Posterior vena cava (tissue), 2 donors: ENCODE measurements at regions not wholly inside any gene's neighbourhood (a gene's known extent, or its start where the extent isn't known, plus 50 kb on each side); places are given as distances from the start of the nearest gene placed in this dataset.
"Not testable (repeated sequence)": the region's sequence is repeated elsewhere in the genome, so short reads cannot be mapped to it uniquely, and the experiment has no call there.

Experiments
- DNase-seq: peaks from one replicate; pipeline ENCODE4 v3.0.0-alpha.2; 2020; ENCODE audit warnings: low spot score
- intact Hi-C, 2 donors: fragments of 100-400 bp; cut with DNase I; formaldehyde crosslinking; loops; one replicate each; pipeline versions ENCODE4 v1.14.1 to v1.14.2; 2022 to 2023
- donor health status: DM: yes; HTN: yes; CAD: no.
- donor health status: DM: yes; HTN: yes; CAD: no.

DNA sequence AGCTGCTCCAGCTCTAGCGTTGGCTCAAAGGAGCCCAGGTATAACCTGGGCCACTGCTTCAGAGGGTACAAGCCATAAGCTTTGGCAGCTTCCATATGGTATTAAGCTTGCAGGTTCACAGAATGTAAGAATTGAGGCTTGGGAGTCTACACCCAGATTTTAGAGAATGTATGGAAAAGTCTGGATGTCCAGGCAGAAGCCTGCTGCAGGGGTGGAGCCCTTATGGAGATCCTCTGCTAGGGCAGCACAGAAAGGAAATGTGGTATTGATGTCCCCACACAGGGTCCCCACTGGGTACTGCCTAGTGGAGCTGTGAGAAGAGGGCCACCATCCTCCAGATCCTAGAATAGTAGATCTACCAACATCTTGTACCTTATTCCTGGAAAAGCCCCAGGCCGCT, 626.9 kb downstream of the MAT2B start:
- intact Hi-C loops: no loop called here

DNA sequence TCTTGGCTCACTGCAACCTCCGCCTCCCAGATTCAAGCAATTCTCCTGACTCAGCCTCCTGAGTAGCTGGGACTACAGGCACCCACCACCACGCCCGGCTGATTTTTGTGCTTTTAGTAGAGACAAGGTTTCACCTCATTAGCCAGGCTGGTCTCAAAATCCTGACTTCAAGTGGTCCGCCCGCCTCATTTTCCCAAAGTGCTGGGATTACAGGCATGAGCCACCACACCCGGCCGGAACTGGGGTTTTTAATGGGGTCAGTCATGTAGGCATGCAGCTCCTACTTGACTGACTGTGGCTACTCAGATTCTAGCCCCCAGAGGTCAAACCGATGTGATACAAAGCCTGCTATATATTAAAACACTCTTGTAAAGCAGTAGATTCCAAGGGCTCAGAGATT, 631.7 kb downstream of the MAT2B start:
- intact Hi-C loops: no loop called here
- no peak for DNase-seq

More for the DNA sequence above, 626.9 kb downstream of the MAT2B start:
- no peak for DNase-seq

DNA sequence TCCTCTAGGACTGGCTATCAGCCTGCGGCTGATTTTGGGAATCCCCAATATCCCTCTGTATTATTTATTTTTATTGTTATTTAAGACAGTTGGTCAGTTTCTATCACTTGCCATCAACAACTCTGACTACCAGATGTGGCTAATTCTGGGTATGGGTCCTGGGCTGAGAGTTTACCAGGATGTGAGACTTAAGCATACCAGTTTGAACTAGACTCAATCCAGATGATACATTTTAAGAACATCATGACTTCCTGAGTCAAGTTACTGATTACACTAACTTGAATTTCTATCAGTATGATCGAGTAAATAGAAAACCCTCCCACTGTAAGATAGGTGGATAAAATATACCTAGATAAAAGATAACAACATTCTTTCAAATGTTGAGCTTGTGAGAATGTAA, 634.0 kb downstream of the MAT2B start:
- DNase-seq: no peak
- intact Hi-C loops: no loop called here

DNA sequence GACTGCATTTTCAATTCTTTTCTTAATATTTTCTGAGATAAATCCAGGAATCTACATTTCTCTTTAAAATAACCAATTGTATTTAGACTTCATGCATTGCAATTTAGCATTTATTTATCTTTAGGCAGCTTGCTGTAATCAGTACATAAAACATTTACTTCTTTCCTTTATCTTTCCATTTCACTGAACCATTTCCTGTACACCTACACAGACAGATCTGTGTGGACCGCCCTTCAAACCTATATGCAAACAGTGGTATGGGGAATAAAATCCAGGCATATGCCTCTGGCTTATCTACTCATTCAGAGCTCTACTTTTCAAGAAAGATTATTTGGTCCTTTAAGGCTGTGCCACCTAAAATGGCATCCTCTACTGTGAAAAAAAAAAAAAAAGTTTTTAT, 640.0 kb downstream of the MAT2B start:
- intact Hi-C loops: no loop called here
- DNase-seq: no peak

DNA sequence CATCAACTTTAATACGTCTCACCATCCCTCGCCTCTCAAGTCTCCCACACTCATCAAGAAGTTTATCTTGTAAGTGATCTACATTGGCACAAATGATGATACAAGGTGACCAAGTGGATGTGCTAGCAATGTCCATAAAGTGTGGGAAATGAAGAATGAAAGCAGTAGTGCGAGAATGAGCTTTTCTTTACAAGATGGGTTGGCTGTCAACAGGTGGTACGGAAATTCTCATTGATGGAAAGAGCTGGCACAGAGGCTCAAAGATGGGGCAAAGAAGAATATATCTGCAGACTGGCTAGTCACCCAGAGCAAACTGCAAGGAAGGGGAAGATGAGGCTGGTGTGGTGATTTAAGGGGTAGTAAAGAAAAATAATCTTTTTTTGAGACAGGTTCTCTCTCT, 640.8 kb downstream of the MAT2B start:
- DNase-seq: no peak
- intact Hi-C loops: no loop called here

DNA sequence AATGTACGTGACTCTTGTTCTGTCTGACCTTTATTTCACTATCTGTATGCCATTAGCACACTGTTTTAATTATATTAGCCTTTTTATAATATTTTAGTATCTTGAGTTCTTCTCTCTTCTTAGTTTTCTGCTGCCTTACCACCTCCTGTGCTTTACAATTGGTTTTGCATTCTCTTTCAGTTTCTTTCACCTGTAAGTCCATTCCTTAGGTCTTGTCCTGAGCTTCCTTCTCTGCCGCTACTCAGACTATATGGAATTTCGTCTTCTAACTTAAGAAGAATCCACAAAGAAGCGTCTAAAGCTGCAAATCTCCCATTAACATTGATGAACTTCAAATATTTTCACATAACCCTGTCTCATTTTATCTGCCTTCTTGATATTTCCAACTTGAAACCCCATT, 642.9 kb downstream of the MAT2B start:
- DNase-seq: no peak
- intact Hi-C loops: no loop called here

DNA sequence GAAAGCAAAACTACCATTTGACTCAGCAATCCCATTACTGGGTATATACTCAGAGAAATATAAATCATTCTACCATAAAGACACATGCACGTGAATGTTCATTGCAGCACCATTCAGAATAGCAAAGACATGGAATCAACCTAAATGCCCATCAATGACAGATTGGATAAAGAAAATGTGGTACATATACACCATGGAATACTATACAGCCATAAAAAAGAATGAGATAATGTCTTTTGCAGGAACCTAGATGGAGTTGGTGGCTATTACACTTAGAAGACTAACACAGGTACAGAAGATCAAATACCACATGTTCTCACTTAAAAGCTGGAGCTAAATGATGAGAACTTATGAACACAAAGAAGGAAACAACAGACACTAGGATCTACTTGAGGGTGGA, 647.1 kb downstream of the MAT2B start:
- intact Hi-C loops, DNase-seq: not testable (repeated sequence)

DNA sequence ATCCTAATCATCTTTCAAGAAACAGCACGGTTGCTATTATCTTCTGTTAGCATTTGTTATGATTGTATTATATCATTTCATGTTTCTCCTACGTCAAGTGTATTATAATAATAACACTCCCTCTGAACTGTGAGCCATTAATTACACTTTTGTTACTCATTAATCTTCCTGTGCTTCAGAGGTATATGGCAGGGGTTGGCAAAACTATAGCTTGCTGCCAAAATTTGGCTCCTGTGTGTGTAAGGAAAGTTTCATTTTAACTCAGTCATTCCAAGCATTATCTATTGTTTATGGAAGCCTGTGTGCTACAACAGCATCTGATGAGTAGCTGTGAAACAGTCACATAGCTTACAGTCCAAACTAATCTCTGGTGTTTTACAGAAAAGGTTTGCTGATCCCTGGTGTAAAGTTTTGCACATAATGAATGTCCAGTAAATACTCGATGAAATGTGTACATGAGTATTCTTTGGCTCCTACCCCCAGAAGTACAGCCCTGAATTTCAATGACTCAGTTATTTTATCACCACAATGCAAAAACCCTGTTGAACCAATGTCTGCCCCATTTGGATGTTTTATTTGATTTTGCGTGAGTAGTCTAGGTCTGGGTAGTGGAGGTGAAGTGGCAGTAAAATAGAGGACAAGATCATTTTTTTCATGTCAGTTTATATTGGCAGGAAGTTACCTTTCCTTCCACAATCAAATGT, 648.2 kb downstream of the MAT2B start:
- no peak for DNase-seq
- intact Hi-C loops: no loop called here

DNA sequence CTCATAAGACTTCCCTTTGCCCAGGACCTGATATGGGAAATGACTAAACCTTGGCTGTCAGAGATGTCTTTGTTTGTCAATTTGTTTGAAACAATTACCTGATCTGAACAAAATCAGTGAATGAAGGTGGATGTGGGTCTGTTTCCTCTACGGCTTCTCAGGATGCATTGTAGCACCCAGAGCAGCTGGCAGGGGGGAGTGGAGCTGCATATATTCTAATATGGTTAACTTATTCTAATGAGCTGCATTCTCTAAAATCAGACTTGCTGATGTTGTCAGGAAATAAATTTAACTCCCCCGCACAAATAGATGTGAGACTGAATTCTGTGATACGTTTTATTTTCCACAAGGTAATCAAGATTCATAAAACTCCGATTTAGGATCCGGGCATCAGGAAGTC, 665.4 kb downstream of the MAT2B start:
- no peak for DNase-seq
- intact Hi-C loops: no loop called here

DNA sequence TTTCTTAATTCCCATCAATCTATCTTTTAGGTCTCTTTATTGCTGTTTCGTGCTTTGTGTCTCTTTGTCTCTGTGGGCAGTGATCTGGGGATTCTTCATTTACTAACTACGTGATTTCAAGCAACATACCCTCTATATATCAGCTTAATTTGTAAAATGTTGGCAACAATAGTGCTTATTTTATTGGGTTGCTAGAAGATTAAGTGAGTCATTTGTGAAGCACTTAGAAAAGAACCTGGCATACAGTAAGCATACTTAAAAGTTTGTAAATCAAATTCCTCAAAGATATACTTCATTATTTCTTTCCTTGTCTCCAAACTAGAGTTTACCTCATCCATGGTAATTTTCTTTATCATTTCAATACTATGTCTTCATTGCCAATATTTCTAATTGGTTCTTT, 669.7 kb downstream of the MAT2B start:
- intact Hi-C loops: no loop called here
- no peak for DNase-seq

DNA sequence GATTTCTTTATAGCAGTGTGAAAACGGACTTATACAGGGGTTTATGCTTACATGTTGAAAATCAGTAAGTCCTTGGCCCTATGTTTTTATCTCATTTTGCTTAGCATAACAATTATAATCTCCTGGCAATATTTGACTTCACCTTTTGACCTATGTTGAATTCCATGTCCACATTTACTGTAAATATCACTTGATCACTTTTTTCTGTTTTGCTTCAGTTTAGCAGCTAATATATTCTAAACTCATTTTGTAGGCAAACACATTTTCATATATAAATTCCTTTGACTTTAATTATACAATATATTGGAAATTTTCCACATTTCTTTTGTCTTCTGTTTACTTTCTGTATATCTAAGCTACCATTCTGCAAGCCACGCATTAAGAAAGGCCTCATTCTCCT, 674.0 kb downstream of the MAT2B start:
- intact Hi-C loops: no loop called here

DNA sequence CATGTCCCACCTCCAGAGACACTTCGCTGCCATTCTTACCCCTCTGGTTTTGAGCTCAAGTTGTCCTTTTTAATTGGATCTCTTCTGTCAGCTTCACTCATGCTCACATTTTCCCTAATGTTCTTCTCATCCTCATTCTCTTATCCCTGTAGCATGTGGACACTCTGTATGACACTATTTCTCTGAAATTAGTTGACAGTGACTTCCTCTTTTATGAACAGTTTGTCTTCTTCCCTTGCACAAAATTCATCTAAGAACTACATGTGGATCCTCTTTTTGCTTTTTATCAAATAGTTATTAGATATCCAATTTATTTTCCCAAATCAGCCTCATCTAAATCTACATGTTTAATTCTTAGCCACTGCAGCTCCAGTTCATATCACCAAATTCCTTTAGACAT, 676.2 kb downstream of the MAT2B start:
- intact Hi-C loops: no loop called here
- no peak for DNase-seq

More for the DNA sequence above, 674.0 kb downstream of the MAT2B start:
- DNase-seq: no peak

DNA sequence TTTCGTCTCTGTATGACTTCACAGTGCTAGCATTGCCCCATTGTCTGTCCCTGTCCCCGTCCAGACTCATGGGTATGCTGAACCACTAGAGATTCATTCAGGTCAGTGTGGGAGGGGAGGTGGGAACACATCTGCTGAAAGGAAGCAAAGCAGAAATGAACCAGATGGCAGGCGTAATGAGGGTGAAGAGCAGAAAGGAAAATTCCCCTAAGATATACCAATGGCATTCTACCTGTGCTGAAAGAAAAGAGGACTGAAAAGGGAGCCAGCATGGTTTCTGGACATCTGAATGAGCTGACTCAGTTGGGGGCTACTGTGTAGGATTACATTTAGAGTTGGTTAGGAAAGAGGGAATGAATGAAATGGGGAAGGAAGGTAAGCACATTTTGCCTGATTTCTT, 678.7 kb downstream of the MAT2B start:
- intact Hi-C loops: no loop called here
- DNase-seq: no peak

DNA sequence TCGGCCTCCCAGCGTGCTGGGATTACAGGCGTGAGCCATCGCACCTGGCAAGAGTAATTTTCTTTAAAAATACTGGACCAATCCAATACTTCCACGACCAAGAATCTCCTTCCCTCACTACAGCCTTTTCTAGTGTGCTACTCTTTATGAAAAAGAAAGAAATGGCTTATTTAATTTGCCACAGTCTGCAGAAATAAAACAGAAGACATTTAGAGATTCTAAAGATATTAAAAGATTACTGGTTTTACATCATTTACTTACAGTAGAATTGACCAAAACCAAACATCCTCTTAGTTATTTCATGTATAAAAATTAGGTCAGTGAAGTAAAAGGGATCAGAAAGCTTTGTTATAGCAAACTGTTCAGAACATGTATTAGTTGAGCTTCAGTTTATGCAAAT, 679.6 kb downstream of the MAT2B start:
- intact Hi-C loops: loop anchor here in 1 of 2 donors (5.0 kb wide), 1 partner anchor 457 kb away; no protein-coding TSS in a partner anchor
- no peak for DNase-seq

DNA sequence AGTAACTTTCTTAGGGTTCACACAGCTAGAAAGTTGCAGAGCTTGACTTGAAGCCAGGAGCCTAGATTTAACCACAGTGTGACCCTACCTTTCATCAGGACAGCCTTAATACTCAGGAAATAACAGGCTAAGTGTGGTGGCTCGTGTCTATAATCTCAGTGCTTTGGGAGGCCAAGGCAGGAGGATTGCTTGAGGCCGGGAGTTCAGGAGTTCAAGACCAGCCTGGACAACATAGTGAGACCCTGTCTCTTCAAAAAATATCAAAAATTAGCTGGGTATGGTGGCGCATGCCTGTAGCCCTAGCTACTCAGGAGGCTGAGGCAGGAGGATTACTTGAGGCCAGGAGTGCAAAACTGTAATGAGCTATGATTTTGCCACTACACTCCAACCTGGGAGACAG, 681.1 kb downstream of the MAT2B start:
- intact Hi-C loops: loop anchor here in 1 of 2 donors (5.0 kb wide), 1 partner anchor 456 kb away; no protein-coding TSS in a partner anchor
- DNase-seq: no peak

DNA sequence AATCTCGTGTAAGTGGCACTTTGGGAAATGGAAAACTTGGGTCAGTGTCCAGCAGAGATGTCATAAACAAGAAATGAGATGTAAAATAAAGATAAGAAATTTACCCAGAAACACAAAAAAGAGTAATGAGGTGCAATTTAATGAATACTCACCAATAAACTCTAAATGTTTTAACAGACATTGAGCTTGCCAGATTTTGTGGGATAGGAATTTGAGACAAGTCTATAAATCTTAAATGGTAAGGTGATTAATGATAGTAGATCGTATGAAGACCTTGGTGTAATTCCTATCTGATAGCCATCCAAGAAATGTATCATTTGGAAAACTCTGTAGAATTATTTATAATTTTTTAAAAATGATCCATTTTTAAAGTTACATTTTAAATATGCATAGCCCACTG, 682.4 kb downstream of the MAT2B start:
- intact Hi-C loops: loop anchor here in 1 of 2 donors (5.0 kb wide), 1 partner anchor 455 kb away; no protein-coding TSS in a partner anchor
- DNase-seq: no peak

DNA sequence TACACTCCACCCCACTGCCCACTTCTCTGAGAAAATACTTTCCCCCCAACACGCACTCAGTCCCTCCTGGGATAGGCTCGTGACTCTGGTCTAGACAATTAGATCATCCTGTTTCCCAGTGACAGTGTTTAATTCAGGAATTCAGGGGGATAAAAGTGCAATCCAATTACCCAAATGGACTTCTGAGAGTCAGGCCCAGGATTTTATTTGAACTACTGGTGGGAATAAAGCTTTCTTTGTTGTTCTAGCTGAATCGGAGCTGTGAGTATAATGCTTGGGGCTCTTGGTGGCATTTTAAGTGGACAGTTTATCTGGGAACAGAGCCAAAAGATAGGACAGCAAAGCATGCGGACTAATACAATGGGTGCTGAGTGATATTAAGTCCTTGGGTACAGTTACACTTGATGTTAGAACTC, 683.3 kb downstream of the MAT2B start:
- intact Hi-C loops: loop anchor here in 1 of 2 donors (5.0 kb wide), 1 partner anchor 454 kb away; no protein-coding TSS in a partner anchor

DNA sequence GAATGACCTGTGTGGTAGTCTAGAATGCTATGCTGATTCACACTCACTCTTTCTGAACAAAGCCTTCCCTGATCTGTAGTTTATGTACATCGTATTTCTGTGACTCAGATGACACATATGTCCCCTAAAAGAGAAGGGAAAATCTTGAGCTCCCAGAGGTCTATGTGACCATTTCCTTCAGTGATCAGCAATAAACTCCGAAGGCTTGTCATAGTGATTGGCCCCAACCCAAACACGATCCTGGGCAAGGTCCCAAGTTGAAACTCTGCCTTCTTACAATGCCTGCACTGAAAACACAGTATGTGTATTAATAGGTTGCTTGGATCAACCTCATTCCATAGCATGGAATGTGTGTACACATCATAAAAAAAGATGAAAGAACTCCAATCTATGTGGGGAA, 685.8 kb downstream of the MAT2B start:
- DNase-seq: no peak
- intact Hi-C loops: no loop called here

More for the DNA sequence above, 683.3 kb downstream of the MAT2B start:
- no peak for DNase-seq

DNA sequence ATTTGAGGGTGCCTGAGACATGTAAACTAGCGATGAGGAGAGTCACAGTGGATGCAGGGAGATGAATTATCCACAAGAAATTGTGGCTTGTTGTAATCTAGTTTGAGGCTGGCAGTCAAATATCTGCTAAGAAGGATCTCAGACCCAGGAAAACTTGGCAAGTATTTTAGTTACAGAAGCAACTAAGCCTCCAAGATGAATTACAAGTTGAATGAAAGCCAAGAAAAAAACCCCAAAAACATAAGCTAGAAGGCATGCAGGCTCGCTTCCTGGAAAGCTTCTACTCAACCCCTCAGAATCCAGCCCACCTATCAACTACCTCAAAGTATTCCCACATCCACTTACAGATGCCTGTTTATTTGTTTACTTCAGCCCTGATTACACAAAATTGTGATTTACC, 696.9 kb downstream of the MAT2B start:
- DNase-seq: no peak
- intact Hi-C loops: no loop called here

DNA sequence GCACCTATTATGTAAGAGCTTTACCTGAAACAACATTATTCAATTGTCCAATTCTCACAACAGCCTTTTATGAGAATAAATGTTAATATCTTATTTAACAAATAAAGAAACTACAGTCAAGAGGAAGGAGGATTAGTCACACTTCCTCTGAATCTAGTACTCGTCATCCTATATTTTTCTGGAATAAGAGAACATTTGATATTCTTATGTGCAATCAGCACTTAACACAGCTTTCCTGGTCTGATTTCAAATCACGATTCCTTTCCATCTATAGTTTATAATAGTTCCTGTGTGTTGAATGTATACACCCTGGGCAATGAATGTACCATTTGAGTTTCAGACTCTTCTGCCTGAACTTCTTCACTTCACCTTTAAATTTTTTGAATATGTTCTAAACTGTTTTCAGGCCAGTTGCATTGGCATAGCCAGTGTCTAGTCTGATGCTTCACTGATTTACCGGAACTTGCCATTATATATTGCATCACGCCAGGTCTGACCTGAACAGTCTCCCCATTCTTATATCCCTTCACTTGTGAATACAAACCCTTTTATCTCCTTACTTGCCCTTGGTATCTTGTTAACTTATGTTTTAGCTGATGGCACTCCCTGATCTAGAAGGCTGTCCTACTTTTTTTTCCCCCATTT, 698.3 kb downstream of the MAT2B start:
- no peak for DNase-seq
- intact Hi-C loops: no loop called here

DNA sequence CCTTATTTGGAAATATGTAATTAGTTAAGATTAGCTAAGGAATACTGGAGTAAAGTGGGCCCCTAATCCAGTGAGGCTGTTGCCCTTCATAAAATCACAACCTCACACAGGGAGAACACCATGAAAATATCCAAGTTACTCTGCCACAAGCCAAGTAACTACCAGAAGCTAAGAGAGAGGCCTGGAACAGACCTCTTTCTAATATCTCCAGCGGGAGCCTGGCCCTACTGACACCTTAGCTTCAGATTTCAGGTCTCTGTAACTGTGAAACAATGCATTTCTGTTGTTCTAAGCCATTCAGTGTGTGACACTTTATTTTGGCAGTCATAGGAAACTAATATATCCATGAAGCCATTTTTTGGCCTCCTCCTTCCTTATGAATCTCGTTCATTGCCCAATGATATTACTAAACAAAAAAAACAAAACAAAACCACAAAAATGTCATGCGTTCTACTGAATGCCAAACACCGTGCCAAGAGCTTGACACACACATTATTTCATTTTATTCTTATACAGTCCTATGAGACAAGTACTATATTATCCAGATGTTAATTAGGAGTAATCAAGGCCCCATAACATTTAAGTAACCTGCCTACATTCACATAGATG, 699.0 kb downstream of the MAT2B start:
- intact Hi-C loops: no loop called here
- no peak for DNase-seq
